IMR-90 (cell line): ENCODE measurements at regions not wholly inside any gene's neighbourhood (a gene's known extent, or its start where the extent isn't known, plus 50 kb on each side); places are given as distances from the start of the nearest gene placed in this dataset.
A peak's percentile ranks its signal among the peaks of the same experiment; 100 is the strongest.

Source experiments
- ATAC-seq: fragments of 200-7000 bp; cut with Tn5 transposase; 2 replicates; pipeline ENCODE4 v1.9.1; 2020; ENCODE audit warnings: low read depth, mild to moderate bottlenecking, moderate library complexity
- BruUV-seq: library from RNA; stranded (reverse); fragments of 400-500 nt; replicated peaks from 2 replicates; lab custom pipeline; 2021; lab: Mats Ljungman, UMichigan
- CTCF ChIA-PET: fragments of 300-600 bp; formaldehyde crosslinking; extraction: SDS; loops from one replicate; lab custom pipeline; 2021; ENCODE audit warnings: antibody characterized with exemption; lab: Yijun Ruan, JAX
- POLR2A ChIA-PET: fragments of 300-600 bp; sonication (Branson Sonifier 250); formaldehyde crosslinking; loops from one replicate; lab custom pipeline; 2022; ENCODE audit warnings: antibody characterized with exemption; ENCODE audit not compliant: unreplicated experiment; lab: Charles Lee
- DNase-seq: peaks from one replicate; pipeline ENCODE4 v3.0.0; 2013
- H2AFZ ChIP-seq: replicated peaks from 2 replicates; pipeline ENCODE3; 2013; ENCODE audit warnings: low read length, mild to moderate bottlenecking; ENCODE audit not compliant: poor library complexity
- H2AK5ac ChIP-seq: 2 replicates; pipeline ENCODE4 v1.6.1; 2013; ENCODE audit warnings: low read depth, low read length, inconsistent platforms
- H2AK9ac ChIP-seq: replicated peaks from 2 replicates; pipeline ENCODE3; 2013; ENCODE audit warnings: mild to moderate bottlenecking, low read depth, low read length, moderate library complexity; ENCODE audit not compliant: poor library complexity
- H2BK120ac ChIP-seq: 2 replicates; pipeline ENCODE4 v1.6.1; 2013; ENCODE audit warnings: low read depth, low read length, inconsistent platforms
- H2BK15ac ChIP-seq: 3 replicates; pipeline ENCODE4 v1.6.1; 2013; ENCODE audit warnings: low read depth, low read length, inconsistent platforms
- H2BK20ac ChIP-seq: 2 replicates; pipeline ENCODE4 v1.6.1; 2013; ENCODE audit warnings: low read depth, mild to moderate bottlenecking, inconsistent platforms, low read length, moderate library complexity
- H2BK5ac ChIP-seq: 2 replicates; pipeline ENCODE4 v1.6.1; 2013; ENCODE audit warnings: mild to moderate bottlenecking, low read depth, low read length, inconsistent platforms; ENCODE audit not compliant: poor library complexity, severe bottlenecking
- H3K14ac ChIP-seq: replicated peaks from 2 replicates; pipeline ENCODE4 v1.6.1; 2013; ENCODE audit warnings: low read depth, low read length, inconsistent platforms
- H3K18ac ChIP-seq: 2 replicates; pipeline ENCODE4 v1.6.1; 2013; ENCODE audit warnings: low read depth, low read length, control low read depth
- H3K23ac ChIP-seq: 2 replicates; pipeline ENCODE4 v1.6.1; 2013; ENCODE audit warnings: low read depth, low read length, inconsistent platforms
- H3K27ac ChIP-seq: 2 replicates; pipeline ENCODE4 v1.5.1; 2013; ENCODE audit warnings: mild to moderate bottlenecking, control low read depth, low read length; ENCODE audit not compliant: insufficient read depth
- H3K27me3 ChIP-seq: 2 replicates; pipeline ENCODE4 v1.6.1; 2013; ENCODE audit warnings: low read length; ENCODE audit not compliant: control insufficient read depth, insufficient read depth
- H3K36me3 ChIP-seq: 2 replicates; pipeline ENCODE4 v1.6.1; 2013; ENCODE audit warnings: low read length, mixed read lengths; ENCODE audit not compliant: control insufficient read depth, insufficient read depth
- H3K4ac ChIP-seq: 2 replicates; pipeline ENCODE4 v1.6.1; 2013; ENCODE audit warnings: low read depth, low read length, inconsistent platforms
- H3K4me1 ChIP-seq: 2 replicates; pipeline ENCODE4 v1.6.1; 2013; ENCODE audit warnings: low read length, mixed read lengths; ENCODE audit not compliant: control insufficient read depth, insufficient read depth
- H3K4me2 ChIP-seq: 2 replicates; pipeline ENCODE4 v1.6.1; 2013; ENCODE audit warnings: low read depth, mild to moderate bottlenecking, control low read depth, low read length, moderate library complexity
- H3K4me3 ChIP-seq: 2 replicates; pipeline ENCODE4 v1.5.1; 2013; ENCODE audit warnings: low read depth, mild to moderate bottlenecking, control low read depth, low read length, moderate library complexity; ENCODE audit not compliant: insufficient read depth
- H3K56ac ChIP-seq: 2 replicates; pipeline ENCODE4 v1.6.1; 2013; ENCODE audit warnings: low read length, inconsistent platforms; ENCODE audit not compliant: insufficient read depth; ENCODE audit errors: extremely low read depth
- H3K79me1 ChIP-seq, 2 experiments: 2 replicates each; pipeline ENCODE4 v1.6.1; 2013; ENCODE audit warnings: low read length in 2 of 2, inconsistent platforms in 1 of 2, low read depth in 1 of 2
- H3K9ac ChIP-seq: 2 replicates; pipeline ENCODE4 v1.6.1; 2013; ENCODE audit warnings: low read depth, low read length, control low read depth
- H3K9me1 ChIP-seq: 2 replicates; pipeline ENCODE4 v1.6.1; 2013; ENCODE audit warnings: low read length, inconsistent platforms; ENCODE audit not compliant: insufficient read depth
- H3K9me3 ChIP-seq: 2 replicates; pipeline ENCODE4 v1.6.1; 2013; ENCODE audit warnings: low read length; ENCODE audit not compliant: control insufficient read depth, insufficient read depth
- H4K20me1 ChIP-seq: 2 replicates; pipeline ENCODE4 v1.6.1; 2013; ENCODE audit warnings: low read length, inconsistent platforms; ENCODE audit not compliant: insufficient read depth
- H4K5ac ChIP-seq: 2 replicates; pipeline ENCODE4 v1.6.1; 2013; ENCODE audit warnings: mild to moderate bottlenecking, low read depth, low read length, control low read depth
- H4K8ac ChIP-seq, 2 experiments: 2 replicates each; pipeline ENCODE4 v1.6.1; 2013; ENCODE audit warnings: low read depth in 2 of 2, low read length in 2 of 2, control low read depth in 1 of 2, inconsistent platforms in 1 of 2
- H4K91ac ChIP-seq: 2 replicates; pipeline ENCODE4 v1.6.1; 2013; ENCODE audit warnings: low read depth, low read length, inconsistent platforms; ENCODE audit not compliant: insufficient read depth
- BHLHE40 ChIP-seq: fragments of 150-350 bp; IDR thresholded peaks from 2 replicates; pipeline ENCODE4 v1.6.1; 2016; ENCODE audit warnings: mild to moderate bottlenecking, low read depth, low read length
- CEBPB ChIP-seq: IDR thresholded peaks from 2 replicates; pipeline ENCODE4 v1.6.1; 2012; ENCODE audit warnings: low read depth, low read length, improper control_type of control experiment
- CHD1 ChIP-seq: IDR thresholded peaks from 2 replicates; pipeline ENCODE4 v1.6.1; 2012; ENCODE audit warnings: low read depth, low read length, improper control_type of control experiment
- FOS ChIP-seq: fragments of 150-350 bp; IDR thresholded peaks from 2 replicates; pipeline ENCODE4 v1.6.1; 2016; ENCODE audit warnings: low read depth, low read length
- MAFK ChIP-seq: IDR thresholded peaks from 2 replicates; pipeline ENCODE4 v1.6.1; 2012; ENCODE audit warnings: low read depth, low read length, improper control_type of control experiment
- MAZ ChIP-seq: IDR thresholded peaks from 2 replicates; pipeline ENCODE4 v1.6.1; 2012; ENCODE audit warnings: low read depth, mild to moderate bottlenecking, low read length, improper control_type of control experiment, moderate library complexity, borderline replicate concordance
- MXI1 ChIP-seq: IDR thresholded peaks from 2 replicates; pipeline ENCODE4 v1.6.1; 2012; ENCODE audit warnings: low read depth, mild to moderate bottlenecking, low read length, moderate library complexity, borderline replicate concordance
- NFE2L2 ChIP-seq: fragments of 150-350 bp; IDR thresholded peaks from 2 replicates; pipeline ENCODE4 v1.6.1; 2016; ENCODE audit warnings: low read depth, mild to moderate bottlenecking, low read length
- POLR2A ChIP-seq: IDR thresholded peaks from 2 replicates; pipeline ENCODE4 v1.6.1; 2012; ENCODE audit warnings: mild to moderate bottlenecking, low read depth, low read length
- RAD21 ChIP-seq: IDR thresholded peaks from 2 replicates; pipeline ENCODE4 v1.6.1; 2012; ENCODE audit warnings: low read length, improper control_type of control experiment
- RCOR1 ChIP-seq: IDR thresholded peaks from 2 replicates; pipeline ENCODE4 v1.6.1; 2012; ENCODE audit warnings: mild to moderate bottlenecking, low read length, improper control_type of control experiment; ENCODE audit not compliant: insufficient replicate concordance
- RFX5 ChIP-seq: IDR thresholded peaks from 2 replicates; pipeline ENCODE4 v1.8.0; 2012; ENCODE audit warnings: low read depth, mild to moderate bottlenecking, low read length, moderate library complexity
- SMC3 ChIP-seq: fragments of 150-350 bp; IDR thresholded peaks from 2 replicates; pipeline ENCODE4 v1.6.1; 2016; ENCODE audit warnings: low read depth, mild to moderate bottlenecking, antibody characterized with exemption, low read length, moderate library complexity
- dilution Hi-C: fragments of 300-500 bp; cut with HindIII; formaldehyde crosslinking; loops from one replicate; pipeline ENCODE4 v1.14.3; 2018; ENCODE audit warnings: low sequenced_read_pairs; ENCODE audit not compliant: unreplicated experiment
- in situ Hi-C: fragments of 300-500 bp; cut with MboI; formaldehyde crosslinking; loops from 3 replicates; pipeline ENCODE4 v1.14.3; 2019; ENCODE audit warnings: low sequenced_read_pairs, inconsistent platforms, mixed read lengths
- intact Hi-C: fragments of 100-400 bp; cut with micrococcal nuclease; formaldehyde crosslinking; loops from 2 replicates; pipeline ENCODE4 v1.10.0; 2022
- TF ChIP-seq, protein P1 (sequence below): conservative IDR thresholded peaks from 2 replicates; pipeline ENCODE4 v1.5.1; 2012; ENCODE audit warnings: mild to moderate bottlenecking, low read depth, low read length, improper control_type of control experiment
- TF ChIP-seq, protein P2 (sequence below): fragments of 150-350 bp; IDR thresholded peaks from 2 replicates; pipeline ENCODE4 v1.6.1; 2016; ENCODE audit warnings: low read depth, mild to moderate bottlenecking, low read length, moderate library complexity, borderline replicate concordance
- TF ChIP-seq, protein P3 (sequence below): fragments of 150-350 bp; IDR thresholded peaks from 2 replicates; pipeline ENCODE4 v1.6.1; 2017; ENCODE audit warnings: mild to moderate bottlenecking, antibody characterized with exemption, low read length, low read depth

DNA sequence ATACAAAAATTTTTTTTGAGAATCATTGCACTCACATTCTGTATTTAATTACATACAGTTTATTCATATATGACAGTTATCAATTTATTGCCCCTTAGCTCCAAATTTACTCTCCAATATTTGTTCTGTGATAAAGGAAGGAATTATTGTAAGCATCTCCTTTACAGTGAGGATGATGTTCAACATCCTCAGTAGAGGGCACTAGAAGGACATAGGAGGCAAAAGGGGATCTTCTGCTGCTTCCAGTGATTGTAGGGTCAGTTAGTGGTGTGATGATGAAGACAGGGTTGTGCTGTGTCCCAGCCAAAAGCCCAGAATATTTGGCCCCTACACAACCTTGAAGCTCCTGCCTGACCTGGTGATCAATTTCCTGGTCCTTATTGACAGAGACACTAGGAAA lies 89.9 kb upstream of the DCBLD2 start:
- POLR2A ChIA-PET: no interaction called here
- CTCF ChIA-PET: interaction anchor here (4.1 kb wide), 1 partner anchor 175 kb away, joined by 45 read pairs; no protein-coding TSS in a partner anchor
- dilution Hi-C loops (no loop called here), in situ Hi-C loops (loop anchor here (5.0 kb wide), 2 partner anchors 174 to 389 kb away; no protein-coding TSS in a partner anchor), intact Hi-C loops (no loop called here)
- Histone ChIP-seq H3K9me3 (no peaks in the 10 kb centered on the region), H3K27ac (no peak overlapping the region), H3K14ac (no peak overlapping the region), H4K91ac (no peak overlapping the region; the same call in 1 of the 2 replicates), H2AK9ac (no peak overlapping the region), H3K9ac (no peak overlapping the region), H3K36me3 (no peaks in the 10 kb centered on the region), H3K9me1 (no peaks in the 10 kb centered on the region), H3K4ac (no peak overlapping the region), H3K4me3 (no peak overlapping the region), H3K23ac (peak overlapping the region; percentile 55; the same call in 1 of the 2 replicates), H4K20me1 (no peaks in the 10 kb centered on the region), H3K27me3 (no peaks in the 10 kb centered on the region), H2AK5ac (peak overlapping the region; percentile 85), H2BK20ac (peak overlapping the region; percentile 37; the same call in 1 of the 2 replicates), H4K5ac (no peak overlapping the region), H3K79me1 (no peaks in the 10 kb centered on the region; a peak in 2 of 4 replicates), H2AFZ (no peak overlapping the region), H3K4me2 (no peak overlapping the region), H4K8ac (no peak overlapping the region), H3K56ac (no peak overlapping the region), H3K18ac (no peak overlapping the region), H2BK15ac (peak overlapping the region; percentile 14; the same call in 1 of the 3 replicates), H2BK120ac (peak overlapping the region; percentile 39; the same call in 1 of the 2 replicates), H3K4me1 (no peaks in the 10 kb centered on the region), H2BK5ac (no peak overlapping the region)
- ATAC-seq (peak; percentile 37; the same call in 1 of the 2 replicates), DNase-seq (no peak)
- TF ChIP-seq, protein P1, sequence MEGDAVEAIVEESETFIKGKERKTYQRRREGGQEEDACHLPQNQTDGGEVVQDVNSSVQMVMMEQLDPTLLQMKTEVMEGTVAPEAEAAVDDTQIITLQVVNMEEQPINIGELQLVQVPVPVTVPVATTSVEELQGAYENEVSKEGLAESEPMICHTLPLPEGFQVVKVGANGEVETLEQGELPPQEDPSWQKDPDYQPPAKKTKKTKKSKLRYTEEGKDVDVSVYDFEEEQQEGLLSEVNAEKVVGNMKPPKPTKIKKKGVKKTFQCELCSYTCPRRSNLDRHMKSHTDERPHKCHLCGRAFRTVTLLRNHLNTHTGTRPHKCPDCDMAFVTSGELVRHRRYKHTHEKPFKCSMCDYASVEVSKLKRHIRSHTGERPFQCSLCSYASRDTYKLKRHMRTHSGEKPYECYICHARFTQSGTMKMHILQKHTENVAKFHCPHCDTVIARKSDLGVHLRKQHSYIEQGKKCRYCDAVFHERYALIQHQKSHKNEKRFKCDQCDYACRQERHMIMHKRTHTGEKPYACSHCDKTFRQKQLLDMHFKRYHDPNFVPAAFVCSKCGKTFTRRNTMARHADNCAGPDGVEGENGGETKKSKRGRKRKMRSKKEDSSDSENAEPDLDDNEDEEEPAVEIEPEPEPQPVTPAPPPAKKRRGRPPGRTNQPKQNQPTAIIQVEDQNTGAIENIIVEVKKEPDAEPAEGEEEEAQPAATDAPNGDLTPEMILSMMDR: peak; percentile 25; the same call in 1 of the 2 replicates
- TF ChIP-seq FOS (no peak), MXI1 (no peak), NFE2L2 (no peak), MAZ (no peak), RCOR1 (no peak), BHLHE40 (no peak), RAD21 (peak; percentile 34; the same call in 1 of the 2 replicates), CHD1 (no peak), POLR2A (no peak), CEBPB (no peak), MAFK (no peak), RFX5 (no peak), SMC3 (peak; percentile 18; the same call in 1 of the 2 replicates)
- TF ChIP-seq, protein P2, sequence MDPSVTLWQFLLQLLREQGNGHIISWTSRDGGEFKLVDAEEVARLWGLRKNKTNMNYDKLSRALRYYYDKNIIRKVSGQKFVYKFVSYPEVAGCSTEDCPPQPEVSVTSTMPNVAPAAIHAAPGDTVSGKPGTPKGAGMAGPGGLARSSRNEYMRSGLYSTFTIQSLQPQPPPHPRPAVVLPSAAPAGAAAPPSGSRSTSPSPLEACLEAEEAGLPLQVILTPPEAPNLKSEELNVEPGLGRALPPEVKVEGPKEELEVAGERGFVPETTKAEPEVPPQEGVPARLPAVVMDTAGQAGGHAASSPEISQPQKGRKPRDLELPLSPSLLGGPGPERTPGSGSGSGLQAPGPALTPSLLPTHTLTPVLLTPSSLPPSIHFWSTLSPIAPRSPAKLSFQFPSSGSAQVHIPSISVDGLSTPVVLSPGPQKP: no peak
- TF ChIP-seq, protein P3, sequence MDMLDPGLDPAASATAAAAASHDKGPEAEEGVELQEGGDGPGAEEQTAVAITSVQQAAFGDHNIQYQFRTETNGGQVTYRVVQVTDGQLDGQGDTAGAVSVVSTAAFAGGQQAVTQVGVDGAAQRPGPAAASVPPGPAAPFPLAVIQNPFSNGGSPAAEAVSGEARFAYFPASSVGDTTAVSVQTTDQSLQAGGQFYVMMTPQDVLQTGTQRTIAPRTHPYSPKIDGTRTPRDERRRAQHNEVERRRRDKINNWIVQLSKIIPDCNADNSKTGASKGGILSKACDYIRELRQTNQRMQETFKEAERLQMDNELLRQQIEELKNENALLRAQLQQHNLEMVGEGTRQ: no peak
- BruUV-seq: no TSS peak
